CD4-positive, CD25-positive, alpha-beta regulatory T cell (primary cell): ENCODE measurements at regions not wholly inside any gene's neighbourhood (a gene's known extent, or its start where the extent isn't known, plus 50 kb on each side); places are given as distances from the start of the nearest gene placed in this dataset.

Source experiments
- ATAC-seq, 2 donors: fragments of 150-1000 bp; cut with Tn5 transposase; one replicate each; pipeline ENCODE4 v1.10.0; 2021; ENCODE audit warnings: low read depth in 2 of 2, moderate number of reproducible peaks in 2 of 2, moderate library complexity in 1 of 2
- DNase-seq, 3 donors: peaks; one replicate each; pipeline versions ENCODE4 v3.0.0 to v3.0.0-alpha.2; 2012 to 2022; ENCODE audit warnings: mixed read lengths in 1 of 3
- H3K27ac ChIP-seq: one replicate; pipeline ENCODE4 v1.7.0; 2013; ENCODE audit warnings: mild to moderate bottlenecking, low read length; ENCODE audit not compliant: insufficient read depth, poor library complexity, severe bottlenecking
- H3K27me3 ChIP-seq: one replicate; pipeline ENCODE4 v1.7.0; 2013; ENCODE audit warnings: low read length; ENCODE audit not compliant: control insufficient read depth, insufficient read depth
- H3K36me3 ChIP-seq: one replicate; pipeline ENCODE4 v1.7.0; 2013; ENCODE audit warnings: mild to moderate bottlenecking, low read length, moderate library complexity; ENCODE audit not compliant: control insufficient read depth, insufficient read depth
- H3K4me1 ChIP-seq: 2 replicates; pipeline ENCODE4 v1.7.0; 2013; ENCODE audit warnings: mild to moderate bottlenecking, low read length; ENCODE audit not compliant: insufficient read depth, control insufficient read depth, poor library complexity, severe bottlenecking
- H3K4me3 ChIP-seq: one replicate; pipeline ENCODE4 v1.7.0; 2013; ENCODE audit warnings: low read depth, mild to moderate bottlenecking, low read length, moderate library complexity
- H3K9me3 ChIP-seq, 2 experiments: 1 replicate in 1 of 2; 2 replicates in 1 of 2; pipeline ENCODE4 v1.7.0; 2013; ENCODE audit warnings: low read length in 2 of 2, mild to moderate bottlenecking in 1 of 2, moderate library complexity in 1 of 2; ENCODE audit not compliant: control insufficient read depth in 2 of 2
- H3K27ac Mint-ChIP-seq, 3 donors: one replicate each; pipeline ENCODE4 v1.8.0; 2020 to 2022; ENCODE audit warnings: mild to moderate bottlenecking in 3 of 3, mixed read lengths in 3 of 3, moderate library complexity in 2 of 3
- H3K27me3 Mint-ChIP-seq: one replicate; pipeline ENCODE4 v1.8.0; 2022; ENCODE audit warnings: mild to moderate bottlenecking, mixed read lengths
- H3K36me3 Mint-ChIP-seq: one replicate; pipeline ENCODE4 v1.8.0; 2020; ENCODE audit warnings: mixed read lengths
- H3K4me1 Mint-ChIP-seq, 4 donors: one replicate each; pipeline ENCODE4 v1.8.0; 2020 to 2022; ENCODE audit warnings: mixed read lengths in 4 of 4, mild to moderate bottlenecking in 1 of 4
- H3K4me3 Mint-ChIP-seq, 4 donors: one replicate each; pipeline ENCODE4 v1.8.0; 2020 to 2022; ENCODE audit warnings: mild to moderate bottlenecking in 4 of 4, mixed read lengths in 4 of 4, moderate library complexity in 3 of 4
- H3K9me3 Mint-ChIP-seq, 7 donors: one replicate each; pipeline ENCODE4 v1.8.0; 2020 to 2022; ENCODE audit warnings: mixed read lengths in 7 of 7, mild to moderate bottlenecking in 3 of 7, moderate library complexity in 2 of 7

DNA sequence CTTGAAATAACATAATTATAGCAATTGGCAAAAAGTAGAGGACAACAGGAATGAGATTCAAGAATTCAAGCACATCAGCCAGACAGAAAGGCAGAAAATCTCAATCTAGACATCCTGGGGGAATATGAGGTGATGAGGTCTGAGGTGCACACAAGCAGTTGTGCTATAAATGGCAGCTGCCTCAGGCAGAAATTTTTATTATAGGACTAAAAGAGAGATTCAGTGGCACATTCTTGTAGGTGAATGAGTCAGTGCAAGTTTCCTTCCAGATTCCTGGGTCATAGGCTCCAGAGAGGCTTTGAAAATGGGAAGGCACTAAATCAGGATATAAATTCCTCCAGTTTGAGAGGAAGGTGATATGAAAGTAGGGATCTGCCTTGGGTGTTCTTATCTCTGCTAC lies 127.2 kb upstream of the THSD7B start:
- no peak overlapping the region for H3K4me3 ChIP-seq
- Mint-ChIP-seq H3K4me3 (no peak overlapping the region), H3K9me3 (peaks cover 0 to 3% (median 0%) of the 10 kb centered on the region in 7 donors), H3K4me1 (no peaks in the 10 kb centered on the region), H3K27ac (no peak overlapping the region), H3K27me3 (no peaks in the 10 kb centered on the region), H3K36me3 (no peaks in the 10 kb centered on the region)
- no peak for ATAC-seq
- no peaks in the 10 kb centered on the region for H3K36me3 ChIP-seq
- no peaks in the 10 kb centered on the region for H3K27me3 ChIP-seq
- no peak overlapping the region for H3K27ac ChIP-seq
- DNase-seq: no peak
- no peaks in the 10 kb centered on the region for H3K4me1 ChIP-seq
- H3K9me3 ChIP-seq: no peaks in the 10 kb centered on the region

DNA sequence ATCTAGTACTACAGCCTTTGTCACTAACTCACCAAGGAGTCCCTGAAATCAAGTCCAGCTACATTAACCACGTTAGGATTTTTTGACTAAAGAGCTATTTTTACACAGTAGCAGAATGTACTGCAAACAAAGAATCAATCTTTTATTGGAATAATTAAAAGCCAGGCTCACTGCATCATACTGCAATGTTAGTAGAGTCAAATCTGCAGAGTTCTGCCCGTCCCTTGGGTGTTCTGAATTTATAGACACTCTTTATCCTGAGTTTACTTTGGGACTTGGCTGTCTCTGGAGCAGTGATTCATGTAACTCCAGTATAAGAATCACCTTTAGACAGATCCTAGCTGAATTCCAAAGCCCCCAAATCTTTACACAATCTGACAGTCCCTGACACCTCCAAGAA lies 127.9 kb upstream of the THSD7B start:
- H3K27me3 ChIP-seq: no peaks in the 10 kb centered on the region
- Mint-ChIP-seq H3K4me1 (no peaks in the 10 kb centered on the region), H3K27me3 (no peaks in the 10 kb centered on the region), H3K27ac (no peak overlapping the region), H3K36me3 (no peaks in the 10 kb centered on the region), H3K9me3 (peaks cover 0 to 3% (median 0%) of the 10 kb centered on the region in 7 donors), H3K4me3 (no peak overlapping the region)
- no peak for DNase-seq
- H3K4me3 ChIP-seq: no peak overlapping the region
- ATAC-seq: no peak
- no peak overlapping the region for H3K27ac ChIP-seq
- H3K4me1 ChIP-seq: no peaks in the 10 kb centered on the region
- H3K36me3 ChIP-seq: no peaks in the 10 kb centered on the region
- H3K9me3 ChIP-seq: no peaks in the 10 kb centered on the region

DNA sequence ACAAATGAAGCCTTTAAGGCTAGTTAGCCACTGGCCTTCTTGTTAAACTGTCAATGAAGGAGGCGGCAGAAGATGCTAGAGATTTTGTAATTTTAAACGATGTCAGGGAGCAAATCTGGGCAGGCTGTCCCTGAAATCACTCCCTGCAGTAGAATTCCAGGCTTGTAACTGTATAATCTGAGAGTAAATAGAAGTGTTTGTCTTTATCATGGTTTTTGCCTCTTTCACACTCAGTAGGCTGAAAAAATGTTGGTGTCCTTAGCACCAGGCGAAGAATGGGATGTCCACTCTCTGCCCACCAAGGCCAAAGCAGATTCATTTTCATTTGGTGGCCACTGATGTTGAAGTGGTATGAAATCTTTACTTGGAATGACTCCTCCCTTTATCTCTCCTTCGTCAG lies 136.9 kb upstream of the THSD7B start:
- no peaks in the 10 kb centered on the region for H3K4me1 Mint-ChIP-seq
- Histone ChIP-seq H3K27ac (no peak overlapping the region), H3K36me3 (no peaks in the 10 kb centered on the region), H3K27me3 (no peaks in the 10 kb centered on the region), H3K4me1 (no peaks in the 10 kb centered on the region), H3K4me3 (no peak overlapping the region), H3K9me3 (no peaks in the 10 kb centered on the region)
- H3K4me3 Mint-ChIP-seq: no peak overlapping the region
- H3K27me3 Mint-ChIP-seq: peaks cover 10% of the 10 kb centered on the region
- ATAC-seq (no peak), DNase-seq (no peak)
- H3K9me3 Mint-ChIP-seq: peaks cover 0 to 2% (median 0%) of the 10 kb centered on the region in 7 donors
- H3K36me3 Mint-ChIP-seq: no peaks in the 10 kb centered on the region
- no peak overlapping the region for H3K27ac Mint-ChIP-seq

DNA sequence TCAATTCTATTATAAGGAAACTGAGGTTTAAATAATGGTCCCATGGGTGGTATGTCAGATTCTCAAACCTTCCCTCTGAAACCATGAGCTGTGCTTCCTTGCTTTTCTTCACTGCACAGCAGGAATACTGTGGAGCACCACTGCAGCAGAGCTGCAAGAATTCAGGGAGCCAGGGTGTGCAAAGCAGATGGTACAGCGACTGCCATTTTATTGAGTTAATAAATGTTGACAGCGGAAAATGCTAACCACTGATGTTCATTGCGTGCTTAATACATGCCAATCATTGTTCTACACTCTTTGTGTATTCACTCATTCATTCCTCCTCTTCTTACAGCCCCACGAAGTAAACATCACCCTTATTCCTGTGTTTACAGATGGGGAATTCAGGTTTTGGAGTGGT lies 152.2 kb upstream of the THSD7B start:
- peaks cover 0 to 5% (median 0%) of the 10 kb centered on the region in 7 donors for H3K9me3 Mint-ChIP-seq
- Histone ChIP-seq H3K27ac (no peak overlapping the region), H3K9me3 (no peaks in the 10 kb centered on the region), H3K27me3 (no peaks in the 10 kb centered on the region), H3K4me1 (no peaks in the 10 kb centered on the region), H3K36me3 (no peaks in the 10 kb centered on the region), H3K4me3 (no peak overlapping the region)
- no peaks in the 10 kb centered on the region for H3K27me3 Mint-ChIP-seq
- ATAC-seq (no peak), DNase-seq (no peak)
- no peak overlapping the region for H3K27ac Mint-ChIP-seq
- no peaks in the 10 kb centered on the region for H3K4me1 Mint-ChIP-seq
- H3K4me3 Mint-ChIP-seq: no peak overlapping the region
- no peaks in the 10 kb centered on the region for H3K36me3 Mint-ChIP-seq

DNA sequence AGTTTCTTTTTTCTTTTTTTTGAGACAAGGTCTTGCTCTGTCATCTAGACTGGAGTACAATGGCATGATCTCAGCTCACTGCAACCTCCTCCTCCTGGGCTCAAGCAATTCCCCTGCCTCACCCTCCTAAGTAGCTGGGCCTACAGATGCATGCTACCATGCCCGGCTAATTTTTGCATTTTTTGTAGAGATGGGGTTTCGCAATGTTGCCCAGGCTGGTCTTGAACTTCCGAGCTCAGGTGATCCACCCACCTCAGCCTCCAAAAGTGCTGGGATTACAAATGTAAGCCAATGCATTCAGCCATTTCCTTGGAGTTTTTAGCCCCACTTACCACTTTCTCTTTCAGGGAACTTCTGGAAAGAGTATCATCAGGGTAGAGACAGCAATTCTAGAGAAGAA lies 153.3 kb upstream of the THSD7B start:
- no peak for ATAC-seq
- no peak for DNase-seq
- peaks cover 4% of the 10 kb centered on the region for H3K27me3 Mint-ChIP-seq
- Histone ChIP-seq H3K27me3 (no peaks in the 10 kb centered on the region), H3K36me3 (no peaks in the 10 kb centered on the region), H3K27ac (no peak overlapping the region), H3K4me3 (no peak overlapping the region), H3K9me3 (no peaks in the 10 kb centered on the region), H3K4me1 (no peaks in the 10 kb centered on the region)
- no peaks in the 10 kb centered on the region for H3K4me1 Mint-ChIP-seq
- H3K36me3 Mint-ChIP-seq: no peaks in the 10 kb centered on the region
- no peak overlapping the region for H3K27ac Mint-ChIP-seq
- H3K4me3 Mint-ChIP-seq: no peak overlapping the region
- H3K9me3 Mint-ChIP-seq: peaks cover 0 to 5% (median 2%) of the 10 kb centered on the region in 7 donors

DNA sequence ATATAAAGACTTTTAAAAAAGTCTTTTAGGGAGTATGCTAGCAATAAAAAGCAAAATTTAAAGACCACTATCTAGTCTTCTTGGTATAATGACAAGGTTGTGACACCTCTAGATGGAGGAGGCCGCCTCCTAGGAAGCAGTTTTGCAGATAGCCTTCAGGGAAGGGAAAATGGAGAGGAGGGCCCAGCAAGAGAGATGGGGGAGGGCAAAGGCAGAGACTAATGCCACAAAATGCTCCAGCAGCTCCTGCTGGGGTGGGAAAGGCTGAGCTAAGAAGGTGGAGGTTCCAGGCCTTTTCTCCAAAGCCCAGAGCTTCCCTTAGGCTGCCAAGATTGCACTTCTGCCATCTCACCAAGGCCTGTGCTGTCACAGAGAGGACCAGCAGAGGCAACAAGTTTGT lies 153.9 kb upstream of the THSD7B start:
- Mint-ChIP-seq H3K4me1 (no peaks in the 10 kb centered on the region), H3K36me3 (no peaks in the 10 kb centered on the region), H3K9me3 (peaks cover 0 to 5% (median 2%) of the 10 kb centered on the region in 7 donors), H3K4me3 (no peak overlapping the region), H3K27me3 (peaks cover 4% of the 10 kb centered on the region), H3K27ac (no peak overlapping the region)
- Histone ChIP-seq H3K27ac (no peak overlapping the region), H3K4me3 (no peak overlapping the region), H3K36me3 (no peaks in the 10 kb centered on the region), H3K4me1 (no peaks in the 10 kb centered on the region), H3K9me3 (no peaks in the 10 kb centered on the region), H3K27me3 (no peaks in the 10 kb centered on the region)
- ATAC-seq: no peak
- no peak for DNase-seq

DNA sequence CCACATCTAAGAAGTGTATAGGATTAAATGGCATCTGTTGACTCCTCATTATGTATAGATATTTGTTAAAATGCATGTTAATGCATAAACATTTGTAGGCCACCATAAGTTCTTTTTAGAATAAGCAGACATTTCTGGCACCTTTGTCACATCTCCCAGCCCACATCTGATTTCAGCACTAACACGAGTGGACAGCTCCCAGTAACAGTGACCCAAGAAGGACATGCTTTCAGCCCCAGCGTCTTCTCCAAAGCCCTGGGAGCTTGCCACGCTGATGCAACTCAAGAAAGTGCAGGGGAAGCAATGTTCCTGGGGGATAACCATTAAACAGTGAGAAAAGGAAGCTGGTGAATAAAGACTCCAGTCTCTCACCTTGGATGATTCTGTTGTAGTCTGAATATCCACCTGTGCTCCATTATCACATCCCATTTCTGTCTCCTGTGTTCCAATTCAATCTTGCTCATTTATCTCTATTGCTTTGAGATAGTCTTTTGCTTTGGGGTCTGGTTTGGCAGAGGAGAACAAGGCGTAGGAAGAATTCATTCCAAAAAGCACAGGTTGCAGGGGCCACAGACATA lies 182.6 kb upstream of the THSD7B start:
- Mint-ChIP-seq H3K9me3 (peaks cover 0 to 2% (median 0%) of the 10 kb centered on the region in 7 donors), H3K27ac (no peak overlapping the region), H3K27me3 (no peaks in the 10 kb centered on the region), H3K36me3 (no peaks in the 10 kb centered on the region), H3K4me3 (no peak overlapping the region), H3K4me1 (no peaks in the 10 kb centered on the region)
- Histone ChIP-seq H3K4me3 (no peak overlapping the region), H3K27ac (no peak overlapping the region), H3K4me1 (no peaks in the 10 kb centered on the region), H3K36me3 (no peaks in the 10 kb centered on the region), H3K27me3 (no peaks in the 10 kb centered on the region), H3K9me3 (no peaks in the 10 kb centered on the region)
- DNase-seq (peak in 1 of 3 donors; percentile 24), ATAC-seq (no peak)

DNA sequence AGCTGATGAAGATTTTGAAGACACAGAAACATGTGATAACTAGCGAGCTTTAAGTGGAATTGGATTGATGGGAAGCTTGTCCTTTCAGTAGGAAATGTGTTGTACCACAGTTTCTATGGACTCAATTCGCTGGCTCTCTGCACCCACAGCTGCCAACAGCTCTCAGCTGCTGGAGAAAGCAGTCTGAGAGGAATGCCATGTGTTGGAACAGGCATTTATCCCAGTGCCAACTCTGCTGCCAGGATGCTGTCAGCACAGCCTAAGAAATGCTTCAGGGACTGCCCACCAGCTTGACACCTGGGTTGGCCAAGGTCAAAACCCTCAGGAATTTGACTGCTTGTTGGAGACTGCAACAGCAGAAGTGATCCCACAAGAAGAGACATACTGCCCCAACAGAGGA lies 193.0 kb upstream of the THSD7B start:
- H3K4me3 ChIP-seq: no peak overlapping the region
- Mint-ChIP-seq H3K9me3 (peaks cover 0 to 2% (median 0%) of the 10 kb centered on the region in 7 donors), H3K4me3 (no peak overlapping the region), H3K27me3 (peaks cover 5% of the 10 kb centered on the region), H3K4me1 (no peaks in the 10 kb centered on the region), H3K36me3 (no peaks in the 10 kb centered on the region), H3K27ac (no peak overlapping the region)
- no peak overlapping the region for H3K27ac ChIP-seq
- no peaks in the 10 kb centered on the region for H3K36me3 ChIP-seq
- no peak for ATAC-seq
- no peak for DNase-seq
- no peaks in the 10 kb centered on the region for H3K9me3 ChIP-seq
- no peaks in the 10 kb centered on the region for H3K27me3 ChIP-seq
- no peaks in the 10 kb centered on the region for H3K4me1 ChIP-seq
